Lower leg skin (tissue), 3 donors: ENCODE measurements at regions not wholly inside any gene's neighbourhood (a gene's known extent, or its start where the extent isn't known, plus 50 kb on each side); places are given as distances from the start of the nearest gene placed in this dataset.

Experiments
- CTCF ChIP-seq, 3 donors: fragments of 450-650 bp; IDR thresholded peaks; one replicate each; pipeline ENCODE4 v1.5.1; 2016; ENCODE audit warnings: antibody characterized with exemption in 3 of 3, mild to moderate bottlenecking in 3 of 3, moderate library complexity in 2 of 3
- POLR2A ChIP-seq, 2 donors: fragments of 450-650 bp; IDR thresholded peaks; one replicate each; pipeline ENCODE4 v1.6.1; 2016 to 2017; ENCODE audit warnings: antibody characterized with exemption in 2 of 2, mild to moderate bottlenecking in 1 of 2, moderate library complexity in 1 of 2

- TF ChIP-seq CTCF (IDR thresholded peaks at IDR 0.05), result no peak
- no peak for TF ChIP-seq POLR2A (IDR thresholded peaks at IDR 0.05)
Observed at GRCh38 chr21:38609580-38609979, 111.3 kb upstream of the ERG start.
